ENCODE measurements at regions not wholly inside any gene's neighbourhood (a gene's known extent, or its start where the extent isn't known, plus 50 kb on each side); places are given as distances from the start of the nearest gene placed in this dataset.

DNA sequence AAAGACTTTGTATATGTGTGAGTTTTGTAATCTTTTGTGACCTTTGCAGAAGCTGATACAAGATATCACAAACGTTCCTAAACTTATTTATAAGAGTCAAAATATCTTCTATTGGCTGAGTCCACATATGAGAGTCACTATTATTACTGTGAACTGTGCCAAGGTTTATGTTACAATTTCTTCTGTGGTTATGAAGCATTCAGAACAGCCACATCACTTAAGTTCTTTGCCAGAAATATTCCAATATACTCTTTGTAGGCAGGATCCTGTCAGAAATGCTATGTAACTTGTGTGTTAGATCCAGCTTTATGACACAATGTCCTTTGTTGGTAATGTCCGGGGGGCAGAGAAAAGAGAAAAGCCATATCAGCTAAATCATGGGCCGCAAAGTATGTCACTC lies 1030.3 kb upstream of the AMELY start:
- no peak overlapping the region for H3K4me2 ChIP-seq (ENCODE audit: low read length)
- TF ChIP-seq CTCF (IDR thresholded peaks at IDR 0.05; ENCODE audit: low read length), result no peak
- TF ChIP-seq EZH2 (IDR thresholded peaks at IDR 0.05; ENCODE audit: borderline replicate concordance, low read length), result no peak
- H3K9me3 ChIP-seq (ENCODE audit: low read length), result no peaks in the 10 kb centered on the region
- H3K79me2 ChIP-seq (ENCODE audit: insufficient read depth, low read length), result no peaks in the 10 kb centered on the region
- peaks cover 6% of the 10 kb centered on the region for H3K4me1 ChIP-seq (ENCODE audit: insufficient read depth, low read length, severe bottlenecking)
- no peaks in the 10 kb centered on the region for H3F3A ChIP-seq (ENCODE audit: insufficient read depth, low read length)
- no peak overlapping the region for H3K27ac ChIP-seq (ENCODE audit: low read depth, low read length, poor library complexity, severe bottlenecking)
- H3K4me3 ChIP-seq (ENCODE audit: low read depth, low read length, poor library complexity, severe bottlenecking), result no peak overlapping the region
- no peaks in the 10 kb centered on the region for H3K36me3 ChIP-seq (ENCODE audit: insufficient read depth, low read length)
- no peak overlapping the region for H3K9ac ChIP-seq (ENCODE audit: low read length)
- no peaks in the 10 kb centered on the region for H3K27me3 ChIP-seq (ENCODE audit: insufficient read depth, low read length)
- H4K20me1 ChIP-seq (ENCODE audit: insufficient read depth, low read length), result no peaks in the 10 kb centered on the region
- H3K9me2 ChIP-seq (ENCODE audit: low read depth, low read length), result no peaks in the 10 kb centered on the region
- no peak overlapping the region for H2AFZ ChIP-seq (ENCODE audit: low read length)

DNA sequence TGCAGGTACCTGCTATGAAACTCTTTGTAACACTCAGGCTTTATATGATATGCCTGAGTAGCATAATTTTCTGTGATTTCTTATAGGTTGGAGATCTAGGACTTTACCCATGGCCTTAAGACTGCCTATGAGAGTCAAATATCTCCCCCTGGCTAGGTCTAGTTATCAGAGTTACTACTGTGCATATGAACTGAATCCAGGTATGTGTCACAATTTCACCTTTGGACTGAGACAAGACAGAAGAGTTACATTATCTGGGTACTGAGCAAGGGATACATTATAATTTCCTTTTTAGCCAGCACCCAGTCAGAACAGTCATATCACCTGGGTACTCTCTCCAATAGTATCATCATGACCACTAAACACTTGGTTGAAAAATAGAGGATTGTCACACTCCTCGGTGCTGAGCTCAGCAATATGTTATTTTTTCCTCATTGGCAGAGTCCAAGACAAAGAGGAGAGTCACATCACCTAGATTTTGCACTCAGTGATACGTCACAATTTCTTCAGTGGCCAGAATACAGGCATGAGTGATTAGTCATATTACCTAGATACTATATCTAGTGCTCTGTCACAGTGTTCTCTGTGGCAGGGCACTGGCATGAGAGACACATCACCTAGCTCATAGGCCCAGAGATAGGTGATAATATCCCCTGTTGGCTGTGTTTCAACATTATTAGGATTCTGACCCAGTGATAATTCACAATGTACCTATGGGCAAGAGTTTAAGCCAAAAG lies 1027.6 kb upstream of the AMELY start:
- Histone ChIP-seq H3K27ac (ENCODE audit: low read depth, low read length, poor library complexity, severe bottlenecking) (no peak overlapping the region), H3K9me2 (ENCODE audit: low read depth, low read length) (no peaks in the 10 kb centered on the region), H3K79me2 (ENCODE audit: insufficient read depth, low read length) (no peaks in the 10 kb centered on the region), H3F3A (ENCODE audit: insufficient read depth, low read length) (no peaks in the 10 kb centered on the region), H3K9ac (ENCODE audit: low read length) (no peak overlapping the region), H3K36me3 (ENCODE audit: insufficient read depth, low read length) (no peaks in the 10 kb centered on the region), H3K4me1 (ENCODE audit: insufficient read depth, low read length, severe bottlenecking) (peaks cover 6% of the 10 kb centered on the region), H3K4me2 (ENCODE audit: low read length) (no peak overlapping the region), H4K20me1 (ENCODE audit: insufficient read depth, low read length) (no peaks in the 10 kb centered on the region), H3K9me3 (ENCODE audit: low read length) (no peaks in the 10 kb centered on the region), H2AFZ (ENCODE audit: low read length) (no peak overlapping the region), H3K4me3 (ENCODE audit: low read depth, low read length, poor library complexity, severe bottlenecking) (no peak overlapping the region), H3K27me3 (ENCODE audit: insufficient read depth, low read length) (no peaks in the 10 kb centered on the region)
- TF ChIP-seq EZH2 (IDR thresholded peaks at IDR 0.05; ENCODE audit: borderline replicate concordance, low read length) (no peak), CTCF (IDR thresholded peaks at IDR 0.05; ENCODE audit: low read length) (no peak)

- Histone ChIP-seq H3K9me2 (ENCODE audit: low read depth, low read length) (no peaks in the 10 kb centered on the region), H3K27me3 (ENCODE audit: insufficient read depth, low read length) (no peaks in the 10 kb centered on the region), H3K4me3 (ENCODE audit: low read depth, low read length, poor library complexity, severe bottlenecking) (no peak overlapping the region), H3K4me2 (ENCODE audit: low read length) (no peak overlapping the region), H3K9ac (ENCODE audit: low read length) (no peak overlapping the region), H4K20me1 (ENCODE audit: insufficient read depth, low read length) (no peaks in the 10 kb centered on the region), H3K27ac (ENCODE audit: low read depth, low read length, poor library complexity, severe bottlenecking) (no peak overlapping the region), H3K36me3 (ENCODE audit: insufficient read depth, low read length) (no peaks in the 10 kb centered on the region), H3F3A (ENCODE audit: insufficient read depth, low read length) (no peaks in the 10 kb centered on the region), H3K4me1 (ENCODE audit: insufficient read depth, low read length, severe bottlenecking) (peaks cover 6% of the 10 kb centered on the region), H3K79me2 (ENCODE audit: insufficient read depth, low read length) (no peaks in the 10 kb centered on the region), H3K9me3 (ENCODE audit: low read length) (no peaks in the 10 kb centered on the region), H2AFZ (ENCODE audit: low read length) (no peak overlapping the region)
- no peak for TF ChIP-seq CTCF (IDR thresholded peaks at IDR 0.05; ENCODE audit: low read length)
- no peak for TF ChIP-seq EZH2 (IDR thresholded peaks at IDR 0.05; ENCODE audit: borderline replicate concordance, low read length)
These were observed 1025.3 kb upstream of the AMELY start for GRCh38 chrY:7936831-7937230.
